ENCODE measurements at regions not wholly inside any gene's neighbourhood (a gene's known extent, or its start where the extent isn't known, plus 50 kb on each side); places are given as distances from the start of the nearest gene placed in this dataset.
"Not testable (repeated sequence)": the region's sequence is repeated elsewhere in the genome, so short reads cannot be mapped to it uniquely, and the experiment has no call there.

DNA sequence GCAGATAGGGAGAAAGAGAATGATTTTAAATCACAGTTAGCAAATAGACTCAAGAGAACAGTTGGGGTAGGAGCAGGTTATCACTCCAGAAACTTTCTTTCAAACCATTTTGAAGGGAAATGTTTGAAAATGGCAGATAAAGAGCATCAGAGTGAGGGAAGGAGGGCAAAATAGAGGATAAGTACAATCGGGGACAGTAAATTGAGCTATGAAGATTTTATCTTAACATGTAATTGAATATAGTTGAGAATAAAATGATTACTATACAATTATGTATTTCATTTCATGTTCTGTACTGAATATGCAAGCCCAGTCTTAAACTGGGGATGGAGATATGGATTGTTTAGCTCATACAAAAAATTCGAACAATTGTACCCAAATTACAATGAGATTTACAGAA lies 54.0 kb downstream of the MAP10 start:
- H3K4me3 ChIP-seq (ENCODE audit: low read length): no peak overlapping the region
- H3K27me3 Mint-ChIP-seq: peaks cover 5 to 13% of the 10 kb centered on the region in 2 donors
- H3K4me1 ChIP-seq (ENCODE audit: insufficient read depth, low read length): no peaks in the 10 kb centered on the region
- H3K9me3 Mint-ChIP-seq: no peaks in the 10 kb centered on the region
- H3K27ac ChIP-seq (ENCODE audit: low read depth, low read length): no peak overlapping the region
- CTCF ChIA-PET: no interaction called here
- no peaks in the 10 kb centered on the region for H3K27me3 ChIP-seq (ENCODE audit: insufficient read depth, low read length, poor library complexity, severe bottlenecking)
- DNase-seq: no peak
- H3K36me3 Mint-ChIP-seq: no peaks in the 10 kb centered on the region
- H3K9me3 ChIP-seq (ENCODE audit: low read length): no peaks in the 10 kb centered on the region
- no peaks in the 10 kb centered on the region for H3K36me3 ChIP-seq (ENCODE audit: insufficient read depth, low read length)
- H3K4me1 Mint-ChIP-seq: no peaks in the 10 kb centered on the region
- H3K27ac Mint-ChIP-seq: no peak overlapping the region
- no peak overlapping the region for H3K4me3 Mint-ChIP-seq
- POLR2A ChIA-PET: no interaction called here

DNA sequence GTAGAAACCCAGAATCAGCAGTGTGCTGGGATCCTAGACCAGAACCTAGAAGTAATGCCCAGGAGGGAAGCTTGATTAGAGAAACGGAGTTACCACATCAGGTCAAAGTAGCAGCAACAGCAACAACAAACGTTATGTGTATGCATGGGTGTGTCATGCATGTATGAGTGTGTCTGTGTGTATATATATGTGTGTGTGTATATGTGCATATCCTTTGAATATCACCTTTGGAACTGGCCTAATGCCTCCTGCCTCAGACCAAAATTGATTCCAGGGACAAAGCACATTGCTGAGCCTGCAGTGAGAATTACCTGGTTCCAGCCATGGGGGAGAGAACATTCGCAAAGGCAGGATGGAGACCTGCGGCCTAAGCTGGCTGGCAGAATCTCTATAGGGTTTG lies 55.9 kb downstream of the MAP10 start:
- Histone ChIP-seq H3K9me3 (ENCODE audit: low read length) (no peaks in the 10 kb centered on the region), H3K4me3 (ENCODE audit: low read length) (no peak overlapping the region), H3K36me3 (ENCODE audit: insufficient read depth, low read length) (no peaks in the 10 kb centered on the region), H3K4me1 (ENCODE audit: insufficient read depth, low read length) (no peaks in the 10 kb centered on the region), H3K27me3 (ENCODE audit: insufficient read depth, low read length, poor library complexity, severe bottlenecking) (no peaks in the 10 kb centered on the region), H3K27ac (ENCODE audit: low read depth, low read length) (no peak overlapping the region)
- Mint-ChIP-seq H3K9me3 (no peaks in the 10 kb centered on the region), H3K36me3 (no peaks in the 10 kb centered on the region), H3K27me3 (peaks cover 3 to 7% of the 10 kb centered on the region in 2 donors), H3K27ac (no peak overlapping the region), H3K4me1 (no peaks in the 10 kb centered on the region), H3K4me3 (no peak overlapping the region)
- no peak for DNase-seq
- POLR2A ChIA-PET: no interaction called here
- CTCF ChIA-PET: no interaction called here

DNA sequence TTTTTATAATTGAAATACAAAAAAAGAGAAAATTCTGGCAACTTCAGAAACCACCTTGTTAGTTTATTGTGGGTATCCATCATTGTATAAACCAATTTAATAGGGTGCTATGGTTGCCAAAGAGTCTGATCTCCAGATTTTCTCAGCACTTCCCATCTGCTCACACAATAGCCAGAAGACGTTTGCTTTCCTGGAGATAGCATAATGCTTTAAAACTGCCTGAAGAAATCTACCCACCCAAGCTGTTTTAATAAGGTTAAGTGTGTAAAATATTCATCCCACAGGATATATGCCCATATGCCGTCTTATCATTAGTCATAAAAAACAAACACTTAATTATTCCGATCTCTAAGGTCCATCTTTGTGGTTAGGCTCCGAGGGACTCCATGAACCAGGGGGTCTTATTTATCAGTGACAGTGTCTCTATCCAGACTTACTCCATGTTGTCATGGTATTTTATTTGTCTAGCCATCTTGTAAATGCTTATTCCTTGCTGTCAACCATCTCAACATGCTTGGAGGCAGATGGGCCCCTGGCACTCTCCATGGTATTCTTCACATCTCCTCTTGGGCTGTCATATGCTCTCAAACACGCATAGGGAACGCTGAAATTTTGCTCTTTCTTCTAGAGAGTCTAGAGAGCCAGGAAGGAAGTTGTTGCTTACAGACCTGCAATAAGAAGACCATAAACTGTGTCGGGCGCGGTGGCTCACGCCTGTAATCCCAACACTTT lies 58.5 kb downstream of the MAP10 start:
- CTCF ChIA-PET: no interaction called here
- no peak for DNase-seq
- Histone ChIP-seq H3K4me3 (ENCODE audit: low read length) (no peak overlapping the region), H3K27ac (ENCODE audit: low read depth, low read length) (no peak overlapping the region), H3K9me3 (ENCODE audit: low read length) (no peaks in the 10 kb centered on the region), H3K4me1 (ENCODE audit: insufficient read depth, low read length) (no peaks in the 10 kb centered on the region), H3K36me3 (ENCODE audit: insufficient read depth, low read length) (no peaks in the 10 kb centered on the region), H3K27me3 (ENCODE audit: insufficient read depth, low read length, poor library complexity, severe bottlenecking) (no peaks in the 10 kb centered on the region)
- POLR2A ChIA-PET: no interaction called here
- Mint-ChIP-seq H3K27me3 (peaks cover 1 to 2% of the 10 kb centered on the region in 2 donors), H3K36me3 (no peaks in the 10 kb centered on the region), H3K4me1 (no peaks in the 10 kb centered on the region), H3K9me3 (no peaks in the 10 kb centered on the region), H3K27ac (no peak overlapping the region), H3K4me3 (no peak overlapping the region)

DNA sequence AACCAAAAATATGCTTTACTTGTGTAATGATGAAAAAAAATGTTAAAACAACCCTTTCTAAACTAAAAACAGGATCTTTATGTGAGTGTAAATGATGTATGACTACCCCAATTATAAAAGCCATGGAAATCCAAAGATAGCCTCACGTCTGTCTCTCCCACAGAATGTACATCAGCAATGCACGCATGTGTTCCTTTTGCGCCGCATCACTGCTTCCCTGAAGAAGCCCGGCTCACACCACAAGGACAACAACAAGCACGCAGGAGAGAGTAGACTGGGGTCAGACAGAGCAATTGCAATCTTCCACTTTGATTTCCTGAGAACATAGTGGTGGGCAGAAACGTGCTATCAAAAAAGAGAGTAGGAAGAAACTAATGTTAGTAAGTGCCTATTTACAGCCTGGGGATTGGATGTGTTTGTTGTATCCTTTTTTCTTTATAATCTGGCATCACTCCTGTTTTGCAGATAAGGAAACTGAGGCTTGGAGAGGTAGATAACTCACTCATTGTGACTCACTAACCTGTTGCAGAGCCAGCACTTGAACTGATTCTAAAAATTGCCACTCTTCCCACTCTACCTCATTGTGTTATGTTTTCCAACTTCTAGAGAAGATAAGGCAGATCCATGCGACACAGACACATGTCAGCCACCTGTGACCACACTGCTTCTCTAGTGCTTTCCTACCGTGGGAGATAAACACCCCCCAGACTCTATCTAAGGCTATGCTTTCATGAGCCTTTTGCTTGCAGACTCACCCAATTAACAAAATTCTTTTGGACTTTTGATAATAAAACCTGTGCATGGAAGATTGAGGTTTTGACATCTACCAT lies 60.1 kb downstream of the MAP10 start:
- no peak overlapping the region for H3K27ac Mint-ChIP-seq
- peaks cover 0 to 5% of the 10 kb centered on the region in 2 donors for H3K27me3 Mint-ChIP-seq
- DNase-seq: no peak
- Histone ChIP-seq H3K4me1 (ENCODE audit: insufficient read depth, low read length) (no peaks in the 10 kb centered on the region), H3K27me3 (ENCODE audit: insufficient read depth, low read length, poor library complexity, severe bottlenecking) (no peaks in the 10 kb centered on the region), H3K27ac (ENCODE audit: low read depth, low read length) (no peak overlapping the region), H3K9me3 (ENCODE audit: low read length) (no peaks in the 10 kb centered on the region), H3K4me3 (ENCODE audit: low read length) (no peak overlapping the region), H3K36me3 (ENCODE audit: insufficient read depth, low read length) (no peaks in the 10 kb centered on the region)
- peaks cover 0 to 2% (median 0%) of the 10 kb centered on the region in 3 donors for H3K4me1 Mint-ChIP-seq
- no peak overlapping the region for H3K4me3 Mint-ChIP-seq
- ChIA-PET CTCF (no interaction called here), POLR2A (no interaction called here)
- H3K9me3 Mint-ChIP-seq: no peaks in the 10 kb centered on the region
- H3K36me3 Mint-ChIP-seq: no peaks in the 10 kb centered on the region

DNA sequence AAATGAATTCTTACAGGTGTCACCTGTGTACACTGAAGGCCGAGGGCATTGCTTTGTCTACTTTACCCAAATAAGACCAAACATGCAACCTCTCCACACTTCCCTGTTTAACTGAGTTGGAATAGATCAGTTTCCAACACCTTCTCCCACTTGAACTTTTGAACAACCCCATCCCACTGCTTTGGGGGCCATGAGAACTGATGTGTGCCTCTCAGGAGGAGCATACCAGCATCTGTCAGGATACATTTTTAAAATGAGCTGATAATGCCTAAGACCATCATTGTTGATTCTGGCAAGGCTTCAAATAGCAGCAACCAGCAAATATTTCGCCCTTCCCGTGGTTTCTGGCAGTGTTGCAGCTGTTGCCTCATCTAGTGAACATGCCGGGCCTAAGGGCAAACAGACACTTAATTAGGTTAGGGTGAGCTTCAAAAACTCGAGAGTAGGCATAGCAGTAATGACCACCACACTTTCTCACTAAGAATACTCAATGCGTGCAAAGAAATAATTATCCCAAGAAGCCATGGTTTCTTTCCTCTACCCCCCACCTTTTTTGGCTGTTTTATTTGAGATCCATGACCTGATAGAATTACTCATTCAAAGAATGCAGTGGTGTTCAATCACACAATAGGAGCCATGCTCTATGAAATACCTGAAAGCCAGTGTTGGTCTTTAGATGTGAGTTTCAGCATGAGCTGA lies 63.7 kb downstream of the MAP10 start:
- Mint-ChIP-seq H3K36me3 (peaks cover 0 to 2% (median 0%) of the 10 kb centered on the region in 3 donors), H3K4me1 (peaks cover 4 to 10% (median 4%) of the 10 kb centered on the region in 3 donors), H3K27ac (peak overlapping the region in 1 of 8 donors; percentile 1), H3K27me3 (peaks cover 2 to 5% of the 10 kb centered on the region in 2 donors), H3K4me3 (no peak overlapping the region), H3K9me3 (no peaks in the 10 kb centered on the region)
- H3K4me3 ChIP-seq (ENCODE audit: low read length): no peak overlapping the region
- ChIA-PET CTCF (no interaction called here), POLR2A (no interaction called here)
- no peaks in the 10 kb centered on the region for H3K36me3 ChIP-seq (ENCODE audit: insufficient read depth, low read length)
- no peaks in the 10 kb centered on the region for H3K27me3 ChIP-seq (ENCODE audit: insufficient read depth, low read length, poor library complexity, severe bottlenecking)
- H3K4me1 ChIP-seq (ENCODE audit: insufficient read depth, low read length): no peaks in the 10 kb centered on the region
- no peak for DNase-seq
- no peak overlapping the region for H3K27ac ChIP-seq (ENCODE audit: low read depth, low read length)
- H3K9me3 ChIP-seq (ENCODE audit: low read length): no peaks in the 10 kb centered on the region

DNA sequence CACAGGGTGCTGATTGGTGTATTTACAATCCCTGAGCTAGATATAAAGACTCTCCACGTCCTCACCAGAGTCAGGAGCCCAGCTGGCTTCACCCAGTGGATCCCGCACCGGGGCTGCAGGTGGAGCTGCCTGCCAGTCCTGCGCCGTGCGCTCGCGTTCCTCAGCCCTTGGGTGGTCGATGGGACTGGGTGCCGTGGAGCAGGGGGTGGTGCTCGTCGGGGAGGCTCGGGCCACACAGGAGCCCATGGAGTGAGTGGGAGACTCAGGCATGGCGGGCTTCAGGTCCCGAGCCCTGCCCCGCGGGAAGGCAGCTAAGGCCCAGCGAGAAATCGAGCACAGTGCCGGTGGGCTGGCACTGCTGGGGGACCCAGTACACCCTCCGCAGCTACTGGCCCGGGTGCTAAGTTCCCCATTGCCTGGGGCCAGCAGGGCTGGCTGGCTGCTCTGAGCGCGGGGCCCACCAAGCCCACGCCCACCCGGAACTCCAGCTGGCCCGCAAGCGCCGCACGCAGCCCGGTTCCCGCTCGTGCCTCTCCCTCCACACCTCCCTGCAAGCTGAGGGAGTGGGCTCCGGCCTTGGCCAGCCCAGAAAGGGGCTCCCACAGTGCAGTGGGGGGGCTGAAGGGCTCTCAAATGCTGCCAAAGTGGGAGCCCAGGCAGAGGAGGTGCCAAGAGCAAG lies 66.2 kb downstream of the MAP10 start:
- H3K9me3 Mint-ChIP-seq, POLR2A ChIA-PET, DNase-seq: not testable (repeated sequence)

DNA sequence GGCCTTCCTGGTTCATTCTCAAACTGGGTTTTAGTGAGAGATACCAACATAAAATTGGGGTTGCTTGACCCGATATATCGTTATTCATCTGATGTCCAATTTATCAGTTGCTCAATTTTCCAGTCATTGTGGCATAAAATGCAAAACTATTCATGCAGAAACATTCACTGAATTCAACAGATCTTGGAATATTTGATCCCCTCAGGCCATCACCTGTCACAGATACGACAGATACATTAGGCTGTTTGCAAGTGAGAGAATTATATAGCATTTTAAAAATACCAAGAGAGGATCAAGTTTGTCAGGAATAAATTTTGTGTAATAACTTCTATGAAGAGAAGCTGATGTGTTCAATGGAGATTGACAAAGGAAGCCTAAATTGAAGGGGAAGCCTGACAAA lies 67.1 kb downstream of the MAP10 start:
- Mint-ChIP-seq H3K9me3 (no peaks in the 10 kb centered on the region), H3K36me3 (peaks cover 0 to 2% (median 0%) of the 10 kb centered on the region in 3 donors), H3K4me1 (peaks cover 6 to 19% (median 13%) of the 10 kb centered on the region in 3 donors), H3K4me3 (no peak overlapping the region), H3K27ac (no peak overlapping the region), H3K27me3 (peaks cover 6 to 16% of the 10 kb centered on the region in 2 donors)
- no peaks in the 10 kb centered on the region for H3K36me3 ChIP-seq (ENCODE audit: insufficient read depth, low read length)
- no peak for DNase-seq
- H3K4me3 ChIP-seq (ENCODE audit: low read length): no peak overlapping the region
- H3K4me1 ChIP-seq (ENCODE audit: insufficient read depth, low read length): no peaks in the 10 kb centered on the region
- H3K9me3 ChIP-seq (ENCODE audit: low read length): no peaks in the 10 kb centered on the region
- H3K27me3 ChIP-seq (ENCODE audit: insufficient read depth, low read length, poor library complexity, severe bottlenecking): no peaks in the 10 kb centered on the region
- no peak overlapping the region for H3K27ac ChIP-seq (ENCODE audit: low read depth, low read length)
- ChIA-PET CTCF (interaction anchor here (1.2 kb wide), 1 partner anchor 16 kb away, joined by 3 read pairs; no protein-coding TSS in a partner anchor), POLR2A (no interaction called here)

More for the DNA sequence above, 66.2 kb downstream of the MAP10 start:
- H3K27ac Mint-ChIP-seq; H3K36me3 Mint-ChIP-seq; H3K4me3 Mint-ChIP-seq; H3K27me3 ChIP-seq (ENCODE audit: insufficient read depth, low read length, poor library complexity, severe bottlenecking); H3K9me3 ChIP-seq (ENCODE audit: low read length); H3K36me3 ChIP-seq (ENCODE audit: insufficient read depth, low read length); H3K4me3 ChIP-seq (ENCODE audit: low read length); CTCF ChIA-PET; H3K4me1 ChIP-seq (ENCODE audit: insufficient read depth, low read length); H3K27ac ChIP-seq (ENCODE audit: low read depth, low read length): not testable (repeated sequence)
- Mint-ChIP-seq H3K27me3 (peaks cover 6 to 16% of the 10 kb centered on the region in 2 donors), H3K4me1 (peaks cover 4 to 11% (median 5%) of the 10 kb centered on the region in 3 donors)

Data from CD8-positive, alpha-beta memory T cell (primary cell).